HEK293 (cell line): ENCODE measurements at regions not wholly inside any gene's neighbourhood (a gene's known extent, or its start where the extent isn't known, plus 50 kb on each side); places are given as distances from the start of the nearest gene placed in this dataset.

Experiments used
- CTCF ChIA-PET: fragments of 350-600 bp; formaldehyde crosslinking; extraction: SDS; loops from one replicate; lab custom pipeline; 2021; ENCODE audit warnings: antibody characterized with exemption; lab: Yijun Ruan, JAX
- POLR2A ChIA-PET: fragments of 300-600 bp; formaldehyde crosslinking; extraction: SDS; loops from one replicate; lab custom pipeline; 2020; ENCODE audit warnings: antibody characterized with exemption, inconsistent platforms; lab: Yijun Ruan, JAX
- H3K27ac ChIP-seq: fragments of 200-500 bp; sonication (Bioruptor generic); 2 replicates; pipeline ENCODE4 v1.5.1; 2014; ENCODE audit warnings: low read depth, low read length, control low read depth, inconsistent platforms; ENCODE audit errors: extremely low read depth
- H3K36me3 ChIP-seq, 2 experiments: fragments of 200-500 bp in 1 of 2; sonication (Bioruptor generic) in 1 of 2; 1 replicate in 1 of 2; 2 replicates in 1 of 2; pipeline ENCODE4 v1.5.1; 2014 to 2017; ENCODE audit warnings: inconsistent platforms in 2 of 2, low read length in 2 of 2; ENCODE audit not compliant: control insufficient read depth in 2 of 2, insufficient read depth in 1 of 2
- H3K4me1 ChIP-seq: fragments of 200-500 bp; sonication (Bioruptor generic); 2 replicates; pipeline ENCODE4 v1.5.1; 2014; ENCODE audit warnings: mild to moderate bottlenecking, low read length, inconsistent platforms; ENCODE audit not compliant: control insufficient read depth, insufficient read depth
- H3K4me3 ChIP-seq: 2 replicates; pipeline ENCODE4 v1.5.1; 2011; ENCODE audit warnings: low read depth, mild to moderate bottlenecking, control low read depth, low read length, moderate library complexity
- H3K9me3 ChIP-seq: fragments of 200-500 bp; sonication (Bioruptor generic); 2 replicates; pipeline ENCODE4 v1.5.1; 2014; ENCODE audit warnings: low read depth, low read length, inconsistent platforms; ENCODE audit not compliant: control insufficient read depth, insufficient read depth
- HOXA7 ChIP-seq: sonication (generic); formaldehyde crosslinking; IDR thresholded peaks from 2 replicates; pipeline ENCODE4 v1.8.1; 2022; ENCODE audit warnings: missing genetic modification reagents, borderline replicate concordance
- HOXD13 ChIP-seq: sonication (generic); formaldehyde crosslinking; IDR thresholded peaks from 2 replicates; pipeline ENCODE4 v1.8.0; 2022; ENCODE audit warnings: missing genetic modification reagents, borderline replicate concordance
- KLF17 ChIP-seq: fragments of 450-650 bp; formaldehyde crosslinking; IDR thresholded peaks from 2 replicates; pipeline ENCODE4 v1.5.1; 2016; ENCODE audit warnings: missing biosample characterization, missing genetic modification characterization
- PBX3 ChIP-seq: sonication (generic); formaldehyde crosslinking; IDR thresholded peaks from 2 replicates; pipeline ENCODE4 v1.8.1; 2022; ENCODE audit warnings: mild to moderate bottlenecking, moderate library complexity, missing genetic modification reagents
- PRDM1 ChIP-seq: fragments of 450-650 bp; formaldehyde crosslinking; IDR thresholded peaks from 2 replicates; pipeline ENCODE4; 2016; ENCODE audit warnings: missing biosample characterization, missing genetic modification characterization
- ZFP37 ChIP-seq: fragments of 450-650 bp; formaldehyde crosslinking; IDR thresholded peaks from 2 replicates; pipeline ENCODE4 v1.5.1; 2016; ENCODE audit warnings: missing biosample characterization, missing genetic modification characterization
- ZNF184 ChIP-seq: fragments of 450-650 bp; IDR thresholded peaks from 2 replicates; pipeline ENCODE4 v1.5.1; 2018; ENCODE audit warnings: missing biosample characterization, mild to moderate bottlenecking, missing genetic modification characterization
- ZNF26 ChIP-seq: fragments of 450-650 bp; formaldehyde crosslinking; IDR thresholded peaks from 2 replicates; pipeline ENCODE4 v1.5.1; 2016; ENCODE audit warnings: missing biosample characterization, missing genetic modification characterization
- ZNF274 ChIP-seq, 2 experiments: fragments of 200-500 bp in 1 of 2; fragments of 450-650 bp in 1 of 2; sonication (Bioruptor generic) in 1 of 2; formaldehyde crosslinking in 1 of 2; IDR thresholded peaks; 2 replicates each; pipeline versions ENCODE4 v1.5.1 to v1.6.1; 2014 to 2016; ENCODE audit warnings: borderline replicate concordance in 1 of 2, inconsistent platforms in 1 of 2, low read length in 1 of 2, missing biosample characterization in 1 of 2, missing genetic modification characterization in 1 of 2
- ZNF341 ChIP-seq: fragments of 450-650 bp; formaldehyde crosslinking; IDR thresholded peaks from 2 replicates; pipeline ENCODE4; 2016; ENCODE audit warnings: low read depth, missing biosample characterization, missing genetic modification characterization
- ZNF366 ChIP-seq: fragments of 450-650 bp; formaldehyde crosslinking; conservative IDR thresholded peaks from 2 replicates; pipeline ENCODE4 v1.5.1; 2016; ENCODE audit warnings: missing biosample characterization, missing genetic modification characterization
- ZNF518A ChIP-seq: fragments of 450-650 bp; formaldehyde crosslinking; conservative IDR thresholded peaks from 2 replicates; pipeline ENCODE4 v1.5.1; 2016; ENCODE audit warnings: low read depth, missing biosample characterization, missing genetic modification characterization
- ZNF544 ChIP-seq: fragments of 450-650 bp; formaldehyde crosslinking; IDR thresholded peaks from 2 replicates; pipeline ENCODE4 v1.5.0; 2017; ENCODE audit warnings: missing biosample characterization, missing genetic modification characterization
- ZNF555 ChIP-seq: fragments of 450-650 bp; formaldehyde crosslinking; conservative IDR thresholded peaks from 2 replicates; pipeline ENCODE4 v1.5.1; 2017; ENCODE audit warnings: missing biosample characterization, mild to moderate bottlenecking, missing genetic modification characterization, inconsistent platforms
- ZNF558 ChIP-seq: fragments of 450-650 bp; formaldehyde crosslinking; IDR thresholded peaks from 2 replicates; pipeline ENCODE4 v1.5.1; 2016; ENCODE audit warnings: missing biosample characterization, missing genetic modification characterization
- ZNF580 ChIP-seq: fragments of 450-650 bp; formaldehyde crosslinking; IDR thresholded peaks from 2 replicates; pipeline ENCODE4 v1.5.1; 2016; ENCODE audit warnings: missing biosample characterization, missing genetic modification characterization
- ZNF701 ChIP-seq: fragments of 450-650 bp; formaldehyde crosslinking; IDR thresholded peaks from 2 replicates; pipeline ENCODE4 v1.5.1; 2016; ENCODE audit warnings: missing biosample characterization, missing genetic modification characterization
- ZSCAN18 ChIP-seq: fragments of 450-650 bp; formaldehyde crosslinking; IDR thresholded peaks from 2 replicates; pipeline ENCODE4 v1.5.1; 2016; ENCODE audit warnings: missing biosample characterization, missing genetic modification characterization

- TF ChIP-seq PBX3 (CRISPR knock-in tag) (no peak), ZNF366 (tag by site-specific recombination) (peak; percentile 62; the same call in 1 of the 2 replicates), KLF17 (tag by site-specific recombination) (no peak)
- Histone ChIP-seq H3K4me3 (no peak overlapping the region), H3K27ac (no peak overlapping the region), H3K9me3 (no peaks in the 10 kb centered on the region), H3K36me3 (no peaks in the 10 kb centered on the region), H3K4me1 (no peaks in the 10 kb centered on the region)
- CTCF ChIA-PET = no interaction called here
- POLR2A ChIA-PET = no interaction called here
These were observed 70.0 kb downstream of the IRX2 start for GRCh38 chr5:2681476-2681875.

GRCh38 chr5:2680979-2681378 lies 70.5 kb downstream of the IRX2 start:
- Histone ChIP-seq H3K4me3 (no peak overlapping the region), H3K27ac (no peak overlapping the region), H3K4me1 (no peaks in the 10 kb centered on the region), H3K36me3 (no peaks in the 10 kb centered on the region), H3K9me3 (no peaks in the 10 kb centered on the region)
- POLR2A ChIA-PET = no interaction called here
- CTCF ChIA-PET = interaction anchor here (0.6 kb wide), 1 partner anchor 1234 kb away, joined by 5 read pairs; no protein-coding TSS in a partner anchor
- TF ChIP-seq ZNF580 (no peak), PRDM1 (no peak), ZNF544 (no peak), ZNF701 (no peak), ZSCAN18 (tag by site-specific recombination) (no peak), ZNF341 (tag by site-specific recombination) (no peak), ZNF518A (no peak), HOXA7 (no peak), ZFP37 (no peak), ZNF558 (tag by site-specific recombination) (no peak), ZNF274 (IDR thresholded peaks at IDR 0.05; ENCODE audit: low read length) (no peak), ZNF274 (tag by site-specific recombination; IDR thresholded peaks at IDR 0.05; ENCODE audit: borderline replicate concordance) (no peak), ZNF555 (tag by site-specific recombination) (no peak), ZNF184 (tag by site-specific recombination) (no peak), HOXD13 (CRISPR knock-in tag) (no peak), ZNF26 (tag by site-specific recombination) (no peak)
